VCaP (cell line): ENCODE measurements at regions not wholly inside any gene's neighbourhood (a gene's known extent, or its start where the extent isn't known, plus 50 kb on each side); places are given as distances from the start of the nearest gene placed in this dataset.

ENCODE experiments used
- H3K27ac ChIP-seq: fragments of 450-650 bp; 2 replicates; pipeline ENCODE4 v1.5.1; 2017
- CTCF ChIP-seq: fragments of 450-650 bp; conservative IDR thresholded peaks from 2 replicates; pipeline ENCODE4 v1.5.1; 2017; ENCODE audit warnings: mild to moderate bottlenecking, moderate library complexity

- no peak for TF ChIP-seq CTCF
Measured at GRCh38 chr21:28669321-28669720, 323.4 kb downstream of the LTN1 start.

GRCh38 chr21:28663754-28664153 is 328.9 kb downstream of the LTN1 start:
- no peak overlapping the region for H3K27ac ChIP-seq
- TF ChIP-seq CTCF: no peak

More at GRCh38 chr21:28669321-28669720, 323.4 kb downstream of the LTN1 start:
- H3K27ac ChIP-seq: no peak overlapping the region

GRCh38 chr21:28663111-28663693 is 329.5 kb downstream of the LTN1 start:
- TF ChIP-seq CTCF: no peak
- no peak overlapping the region for H3K27ac ChIP-seq

- TF ChIP-seq CTCF: no peak
- H3K27ac ChIP-seq: no peak overlapping the region
Measured at GRCh38 chr21:28657566-28657965, 335.1 kb downstream of the LTN1 start.

- TF ChIP-seq CTCF: no peak
- no peak overlapping the region for H3K27ac ChIP-seq
Measured at GRCh38 chr21:28655471-28655870, 337.2 kb downstream of the LTN1 start.

- no peak for TF ChIP-seq CTCF
- H3K27ac ChIP-seq: no peak overlapping the region
Measured at GRCh38 chr21:28654406-28654805, 338.3 kb downstream of the LTN1 start.

- H3K27ac ChIP-seq: no peak overlapping the region
- TF ChIP-seq CTCF: no peak
Measured at GRCh38 chr21:28644762-28645161, 347.9 kb downstream of the LTN1 start.

GRCh38 chr21:28642891-28643290 is 349.8 kb downstream of the LTN1 start:
- no peak for TF ChIP-seq CTCF
- H3K27ac ChIP-seq: no peak overlapping the region
